ENCODE measurements at regions not wholly inside any gene's neighbourhood (a gene's known extent, or its start where the extent isn't known, plus 50 kb on each side); places are given as distances from the start of the nearest gene placed in this dataset.

- TF ChIP-seq CTCF (conservative IDR thresholded peaks at IDR 0.05 in 1 of 2, IDR thresholded peaks at IDR 0.05 in 1 of 2; ENCODE audit: low read depth in 1 of 2, low read length in 2 of 2) (no peak), EZH2 (IDR thresholded peaks at IDR 0.05; ENCODE audit: low read length, missing control alignments) (no peak)
Observed at GRCh38 chr18:75504469-75504868, 77.0 kb upstream of the SMIM21 start.

Measured in fibroblast of lung (primary cell).